ENCODE measurements at regions not wholly inside any gene's neighbourhood (a gene's known extent, or its start where the extent isn't known, plus 50 kb on each side); places are given as distances from the start of the nearest gene placed in this dataset.

GRCh38 chr9:90979639-90980038 lies 178.0 kb downstream of the SYK start:
- in situ Hi-C loops (cut with MboI; ENCODE audit: low sequenced_read_pairs), result no loop called here

- in situ Hi-C loops (cut with MboI; ENCODE audit: low sequenced_read_pairs), result no loop called here
Observed at GRCh38 chr9:90981726-90982125, 180.1 kb downstream of the SYK start.

GRCh38 chr9:90983394-90983793 lies 181.8 kb downstream of the SYK start:
- in situ Hi-C loops (cut with MboI; ENCODE audit: low sequenced_read_pairs), result no loop called here

- in situ Hi-C loops (cut with MboI; ENCODE audit: low sequenced_read_pairs), result no loop called here
Observed at GRCh38 chr9:90985631-90986030, 184.0 kb downstream of the SYK start.

GRCh38 chr9:90986161-90986560 lies 184.5 kb downstream of the SYK start:
- in situ Hi-C loops (cut with MboI; ENCODE audit: low sequenced_read_pairs), result no loop called here

GRCh38 chr9:90987566-90987965 lies 185.9 kb downstream of the SYK start:
- in situ Hi-C loops (cut with MboI; ENCODE audit: low sequenced_read_pairs), result no loop called here

GRCh38 chr9:90988318-90988717 lies 186.7 kb downstream of the SYK start:
- in situ Hi-C loops (cut with MboI; ENCODE audit: low sequenced_read_pairs), result no loop called here

- in situ Hi-C loops (cut with MboI; ENCODE audit: low sequenced_read_pairs), result no loop called here
Observed at GRCh38 chr9:90991953-90992352, 190.3 kb downstream of the SYK start.

GRCh38 chr9:90995516-90995915 lies 193.9 kb downstream of the SYK start:
- in situ Hi-C loops (cut with MboI; ENCODE audit: low sequenced_read_pairs), result no loop called here

- in situ Hi-C loops (cut with MboI; ENCODE audit: low sequenced_read_pairs), result no loop called here
Observed at GRCh38 chr9:90996154-90997065, 194.8 kb downstream of the SYK start.

GRCh38 chr9:90998573-90998972 lies 197.0 kb downstream of the SYK start:
- in situ Hi-C loops (cut with MboI; ENCODE audit: low sequenced_read_pairs), result no loop called here

GRCh38 chr9:90999425-91000397 lies 198.1 kb downstream of the SYK start:
- in situ Hi-C loops (cut with MboI; ENCODE audit: low sequenced_read_pairs), result no loop called here

- in situ Hi-C loops (cut with MboI; ENCODE audit: low sequenced_read_pairs), result no loop called here
Observed at GRCh38 chr9:91001146-91001611, 199.6 kb downstream of the SYK start.

GRCh38 chr9:91004484-91004883 lies 202.9 kb downstream of the SYK start:
- in situ Hi-C loops (cut with MboI; ENCODE audit: low sequenced_read_pairs), result no loop called here

GRCh38 chr9:91004992-91005391 lies 203.4 kb downstream of the SYK start:
- in situ Hi-C loops (cut with MboI; ENCODE audit: low sequenced_read_pairs), result no loop called here

GRCh38 chr9:91006046-91006445 lies 204.4 kb downstream of the SYK start:
- in situ Hi-C loops (cut with MboI; ENCODE audit: low sequenced_read_pairs), result no loop called here

- in situ Hi-C loops (cut with MboI; ENCODE audit: low sequenced_read_pairs), result no loop called here
Observed at GRCh38 chr9:91008568-91008967, 206.9 kb downstream of the SYK start.

- in situ Hi-C loops (cut with MboI; ENCODE audit: low sequenced_read_pairs), result no loop called here
Observed at GRCh38 chr9:91011891-91012290, 210.3 kb downstream of the SYK start.

GRCh38 chr9:91012933-91013841 lies 211.6 kb downstream of the SYK start:
- in situ Hi-C loops (cut with MboI; ENCODE audit: low sequenced_read_pairs), result no loop called here

GRCh38 chr9:91017245-91017644 lies 215.6 kb downstream of the SYK start:
- in situ Hi-C loops (cut with MboI; ENCODE audit: low sequenced_read_pairs), result no loop called here

Measured in HL-60/S4 treated with retinoic acid at 250 ng/mL for 4 days and 3 days (cell line).